Panc1 (cell line): ENCODE measurements at regions not wholly inside any gene's neighbourhood (a gene's known extent, or its start where the extent isn't known, plus 50 kb on each side); places are given as distances from the start of the nearest gene placed in this dataset.

ENCODE experiments used
- CTCF ChIP-seq: fragments of 450-650 bp; IDR thresholded peaks from 2 replicates; pipeline ENCODE4 v1.5.1; 2017; ENCODE audit warnings: mild to moderate bottlenecking
- POLR2AphosphoS5 ChIP-seq: IDR thresholded peaks from 2 replicates; pipeline ENCODE4 v1.6.1; 2012; ENCODE audit warnings: mild to moderate bottlenecking, low read depth, low read length, moderate library complexity
- REST ChIP-seq, 2 experiments: IDR thresholded peaks; 2 replicates each; pipeline ENCODE4 v1.6.1; 2011 to 2012; ENCODE audit warnings: low read depth in 2 of 2, control low read depth in 1 of 2, low read length in 1 of 2, mild to moderate bottlenecking in 1 of 2, moderate library complexity in 1 of 2; ENCODE audit not compliant: insufficient read depth in 1 of 2
- SIN3A ChIP-seq: IDR thresholded peaks from 2 replicates; pipeline ENCODE4 v1.6.1; 2012; ENCODE audit warnings: low read depth, mild to moderate bottlenecking, low read length, moderate library complexity, borderline replicate concordance; ENCODE audit not compliant: insufficient read depth
- TCF7L2 ChIP-seq: IDR thresholded peaks from 2 replicates; pipeline ENCODE4 v1.6.1; 2011; ENCODE audit warnings: mild to moderate bottlenecking, low read depth, low read length, inconsistent platforms

GRCh38 chr17:68179236-68179925, 68.5 kb upstream of the AMZ2 start:
- TF ChIP-seq CTCF (no peak), REST (IDR thresholded peaks at IDR 0.05; ENCODE audit: insufficient read depth in 1 of 2, low read depth in 2 of 2, low read length in 1 of 2) (no peak), SIN3A (no peak), POLR2AphosphoS5 (no peak), TCF7L2 (no peak)
